Neural cell (in vitro differentiated cells): ENCODE measurements at regions not wholly inside any gene's neighbourhood (a gene's known extent, or its start where the extent isn't known, plus 50 kb on each side); places are given as distances from the start of the nearest gene placed in this dataset.

Experiments used
- CTCF ChIP-seq: fragments of 450-650 bp; IDR thresholded peaks from 2 replicates; pipeline ENCODE4 v1.5.1; 2014; ENCODE audit warnings: antibody characterized with exemption, mild to moderate bottlenecking, moderate library complexity; ENCODE audit not compliant: poor library complexity, severe bottlenecking
- EP300 ChIP-seq: fragments of 450-650 bp; conservative IDR thresholded peaks from 2 replicates; pipeline ENCODE4 v1.6.1; 2014; ENCODE audit warnings: antibody characterized with exemption, mild to moderate bottlenecking, moderate library complexity; ENCODE audit not compliant: poor library complexity, severe bottlenecking
- EZH2 ChIP-seq: fragments of 200-600, 300-800 bp; shearing (Covaris generic), sonication (generic); IDR thresholded peaks from 2 replicates; pipeline ENCODE4 v1.6.1; 2014; ENCODE audit warnings: antibody characterized with exemption, low read length, borderline replicate concordance, mild to moderate bottlenecking; ENCODE audit not compliant: insufficient read depth, poor library complexity, severe bottlenecking
- MXI1 ChIP-seq: fragments of 450-650 bp; conservative IDR thresholded peaks from 2 replicates; pipeline ENCODE4 v1.6.1; 2014; ENCODE audit warnings: antibody characterized with exemption, mild to moderate bottlenecking; ENCODE audit not compliant: poor library complexity, severe bottlenecking
- POLR2AphosphoS5 ChIP-seq: IDR thresholded peaks from 2 replicates; pipeline ENCODE4 v1.6.1; 2012
- RAD21 ChIP-seq: fragments of 450-650 bp; conservative IDR thresholded peaks from 2 replicates; pipeline ENCODE4 v1.6.1; 2014; ENCODE audit warnings: antibody characterized with exemption, mild to moderate bottlenecking, moderate library complexity
- REST ChIP-seq: IDR thresholded peaks from 2 replicates; pipeline ENCODE4 v1.6.1; 2012; ENCODE audit warnings: borderline replicate concordance
- SMC3 ChIP-seq: fragments of 450-650 bp; conservative IDR thresholded peaks from 2 replicates; pipeline ENCODE4 v1.6.1; 2014; ENCODE audit warnings: antibody characterized with exemption, mild to moderate bottlenecking, moderate library complexity; ENCODE audit not compliant: poor library complexity
- TAF1 ChIP-seq: IDR thresholded peaks from 2 replicates; pipeline ENCODE4 v1.6.1; 2012; ENCODE audit warnings: low read depth

DNA sequence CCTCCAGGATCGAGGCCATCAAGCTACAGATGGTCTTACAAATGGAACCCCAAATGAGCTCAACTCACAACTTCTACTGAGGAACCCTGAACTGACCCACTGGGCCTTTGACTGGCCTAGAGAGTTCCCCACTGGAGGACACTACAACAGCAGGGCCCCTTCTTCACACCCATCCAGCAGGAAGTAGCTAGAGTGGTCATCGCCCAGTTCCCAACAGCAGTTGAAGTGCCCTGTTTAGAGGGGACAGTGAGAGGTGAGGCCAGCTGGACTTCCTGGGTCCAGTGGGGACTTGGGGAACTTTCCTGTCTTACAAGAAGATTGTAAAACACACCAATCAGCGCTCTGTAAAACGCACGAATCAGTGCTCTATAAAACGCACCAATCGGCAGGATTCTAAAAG lies 247.9 kb upstream of the BTG1 start:
- TF ChIP-seq CTCF (no peak), REST (no peak), POLR2AphosphoS5 (no peak), SMC3 (no peak), EZH2 (no peak), EP300 (no peak), MXI1 (no peak), RAD21 (no peak), TAF1 (no peak)
